ENCODE measurements at regions not wholly inside any gene's neighbourhood (a gene's known extent, or its start where the extent isn't known, plus 50 kb on each side); places are given as distances from the start of the nearest gene placed in this dataset.

DNA sequence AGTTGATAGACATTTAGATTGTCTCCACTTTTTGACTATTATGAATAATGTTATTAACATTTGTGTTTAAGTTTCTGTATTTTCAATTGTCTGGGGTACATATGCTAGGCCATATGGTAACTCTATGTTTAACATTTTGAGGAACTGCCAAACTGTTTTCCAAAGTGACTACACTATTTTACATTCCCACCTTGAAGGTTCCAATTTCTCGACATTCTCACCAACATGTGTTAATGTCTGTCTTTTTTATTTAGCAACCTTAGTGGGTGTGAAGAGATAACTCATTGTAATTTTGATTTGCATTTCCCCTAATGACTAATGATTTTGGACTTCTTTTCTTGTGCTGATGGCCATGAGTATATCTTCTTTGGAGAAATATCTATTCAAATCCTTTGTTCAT is 832.4 kb downstream of the DNAJB9 start:
- TF ChIP-seq, protein P1, sequence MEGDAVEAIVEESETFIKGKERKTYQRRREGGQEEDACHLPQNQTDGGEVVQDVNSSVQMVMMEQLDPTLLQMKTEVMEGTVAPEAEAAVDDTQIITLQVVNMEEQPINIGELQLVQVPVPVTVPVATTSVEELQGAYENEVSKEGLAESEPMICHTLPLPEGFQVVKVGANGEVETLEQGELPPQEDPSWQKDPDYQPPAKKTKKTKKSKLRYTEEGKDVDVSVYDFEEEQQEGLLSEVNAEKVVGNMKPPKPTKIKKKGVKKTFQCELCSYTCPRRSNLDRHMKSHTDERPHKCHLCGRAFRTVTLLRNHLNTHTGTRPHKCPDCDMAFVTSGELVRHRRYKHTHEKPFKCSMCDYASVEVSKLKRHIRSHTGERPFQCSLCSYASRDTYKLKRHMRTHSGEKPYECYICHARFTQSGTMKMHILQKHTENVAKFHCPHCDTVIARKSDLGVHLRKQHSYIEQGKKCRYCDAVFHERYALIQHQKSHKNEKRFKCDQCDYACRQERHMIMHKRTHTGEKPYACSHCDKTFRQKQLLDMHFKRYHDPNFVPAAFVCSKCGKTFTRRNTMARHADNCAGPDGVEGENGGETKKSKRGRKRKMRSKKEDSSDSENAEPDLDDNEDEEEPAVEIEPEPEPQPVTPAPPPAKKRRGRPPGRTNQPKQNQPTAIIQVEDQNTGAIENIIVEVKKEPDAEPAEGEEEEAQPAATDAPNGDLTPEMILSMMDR (IDR thresholded peaks at IDR 0.05): no peak
- TF ChIP-seq POLR2A (IDR thresholded peaks at IDR 0.05): no peak
- DNase-seq: no peak
- intact Hi-C loops (cut with DNase I): no loop called here
- Histone ChIP-seq H3K4me3 (no peak overlapping the region), H3K36me3 (no peaks in the 10 kb centered on the region), H3K27me3 (no peaks in the 10 kb centered on the region), H3K27ac (no peak overlapping the region), H3K4me1 (no peaks in the 10 kb centered on the region), H3K9me3 (no peaks in the 10 kb centered on the region)
- WGBS (ENCODE audit: insufficient coverage, low coverage, low lambda C conversion rate, missing lambda C conversion rate): 50% methylated on average over 1 of the region's 1 CpG
- no peak for ATAC-seq

GRCh38 chr7:109407756-109408155 is 838.1 kb downstream of the DNAJB9 start:
- no peak overlapping the region for H3K27ac ChIP-seq
- 72% methylated on average over 3 of the region's 3 CpGs for WGBS (ENCODE audit: insufficient coverage, low coverage, low lambda C conversion rate, missing lambda C conversion rate)
- intact Hi-C loops (cut with DNase I): no loop called here
- no peak for DNase-seq
- H3K27me3 ChIP-seq: no peaks in the 10 kb centered on the region
- no peak overlapping the region for H3K4me3 ChIP-seq
- TF ChIP-seq, protein P1 (IDR thresholded peaks at IDR 0.05): no peak
- no peak for TF ChIP-seq POLR2A (IDR thresholded peaks at IDR 0.05)
- no peaks in the 10 kb centered on the region for H3K9me3 ChIP-seq
- H3K4me1 ChIP-seq: no peaks in the 10 kb centered on the region
- ATAC-seq: no peak
- no peaks in the 10 kb centered on the region for H3K36me3 ChIP-seq

DNA sequence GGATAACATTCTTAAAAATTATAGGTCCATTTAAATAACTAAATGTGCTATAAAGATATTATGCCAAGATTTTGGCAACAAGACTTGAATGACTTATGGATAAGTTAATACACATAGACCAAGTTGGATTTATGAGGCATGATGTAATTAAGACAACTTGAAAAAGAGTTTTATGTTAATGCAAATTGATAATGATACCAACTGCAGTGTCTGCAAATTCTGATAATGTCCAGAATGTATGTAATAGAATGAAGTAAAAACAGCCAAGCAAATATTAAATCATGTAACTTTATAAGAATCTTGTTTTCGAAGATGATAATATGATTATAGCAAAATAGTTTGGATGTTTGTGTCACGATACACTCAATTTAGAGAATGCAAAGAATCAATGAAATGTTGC is 868.3 kb downstream of the DNAJB9 start:
- DNase-seq (no peak), ATAC-seq (no peak)
- H3K36me3 ChIP-seq: no peaks in the 10 kb centered on the region
- intact Hi-C loops (cut with DNase I): no loop called here
- H3K4me3 ChIP-seq: no peak overlapping the region
- whole genome bisulfite sequencing (ENCODE audit: insufficient coverage, low coverage, low lambda C conversion rate, missing lambda C conversion rate): 56% methylated on average over 2 of the region's 2 CpGs
- H3K27ac ChIP-seq: no peak overlapping the region
- TF ChIP-seq, protein P1 (IDR thresholded peaks at IDR 0.05): no peak
- no peak for TF ChIP-seq POLR2A (IDR thresholded peaks at IDR 0.05)
- H3K9me3 ChIP-seq: no peaks in the 10 kb centered on the region
- no peaks in the 10 kb centered on the region for H3K4me1 ChIP-seq
- no peaks in the 10 kb centered on the region for H3K27me3 ChIP-seq

DNA sequence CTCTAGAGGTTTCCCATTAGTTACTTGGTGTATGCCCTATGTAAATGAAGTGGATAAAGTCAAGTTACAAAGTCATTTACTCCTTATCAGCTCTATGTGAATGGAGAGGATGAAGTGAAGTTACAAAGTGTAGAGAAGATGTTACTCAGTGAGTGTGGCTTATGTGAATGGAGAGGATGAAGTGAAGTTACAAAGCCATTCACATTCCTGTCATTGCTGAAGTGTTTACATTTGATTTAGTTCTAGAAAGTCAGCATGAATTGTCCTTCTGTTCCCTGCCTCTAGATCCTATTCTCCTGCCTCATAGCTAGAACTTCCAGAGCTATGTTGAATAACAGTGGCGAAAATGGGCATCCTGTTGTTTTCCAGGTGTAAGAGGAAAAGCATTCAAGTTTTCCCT is 880.1 kb downstream of the DNAJB9 start:
- intact Hi-C loops (cut with DNase I): no loop called here

More for the DNA sequence above, 880.1 kb downstream of the DNAJB9 start:
- Histone ChIP-seq H3K36me3 (no peaks in the 10 kb centered on the region), H3K27me3 (no peaks in the 10 kb centered on the region), H3K4me3 (no peak overlapping the region), H3K4me1 (no peaks in the 10 kb centered on the region), H3K9me3 (no peaks in the 10 kb centered on the region), H3K27ac (no peak overlapping the region)
- no peak for TF ChIP-seq POLR2A (IDR thresholded peaks at IDR 0.05)
- TF ChIP-seq, protein P1 (IDR thresholded peaks at IDR 0.05): no peak
- no peak for ATAC-seq
- DNase-seq: no peak
- WGBS (ENCODE audit: insufficient coverage, low coverage, low lambda C conversion rate, missing lambda C conversion rate): 68% methylated on average over 1 of the region's 1 CpG

All from right lobe of liver (tissue), 6 donors.